ENCODE measurements at regions not wholly inside any gene's neighbourhood (a gene's known extent, or its start where the extent isn't known, plus 50 kb on each side); places are given as distances from the start of the nearest gene placed in this dataset.

GRCh38 chr2:34001557-34001956, 402.5 kb upstream of the FAM98A start:
- Histone ChIP-seq H3K4me2 (ENCODE audit: low read length) (no peak overlapping the region), H3K9me2 (replicated peaks; ENCODE audit: control insufficient read depth, low read length) (no peaks in the 10 kb centered on the region), H3K4me1 (ENCODE audit: control insufficient read depth, low read length) (no peaks in the 10 kb centered on the region), H3K4me3 (ENCODE audit: low read length) (no peak overlapping the region), H3K27ac (ENCODE audit: low read depth, low read length) (no peak overlapping the region), H4K20me1 (ENCODE audit: control insufficient read depth, insufficient read depth, low read depth, low read length) (no peaks in the 10 kb centered on the region), H3K36me3 (ENCODE audit: control insufficient read depth, low read length) (no peaks in the 10 kb centered on the region), H3K27me3 (ENCODE audit: control insufficient read depth, low read length) (no peaks in the 10 kb centered on the region), H3F3A (ENCODE audit: control insufficient read depth, insufficient read depth) (no peaks in the 10 kb centered on the region), H3K79me2 (ENCODE audit: control insufficient read depth, low read length) (no peaks in the 10 kb centered on the region), H3K9me3 (ENCODE audit: control insufficient read depth, insufficient read depth, low read length) (no peaks in the 10 kb centered on the region; the same call in 1 of the 2 replicates)
- TF ChIP-seq EZH2phosphoT487 (IDR thresholded peaks at IDR 0.05; ENCODE audit: borderline replicate concordance, low read length) (no peak), CTCF (IDR thresholded peaks at IDR 0.05; ENCODE audit: low read depth, low read length, poor library complexity, severe bottlenecking) (no peak)

DNA sequence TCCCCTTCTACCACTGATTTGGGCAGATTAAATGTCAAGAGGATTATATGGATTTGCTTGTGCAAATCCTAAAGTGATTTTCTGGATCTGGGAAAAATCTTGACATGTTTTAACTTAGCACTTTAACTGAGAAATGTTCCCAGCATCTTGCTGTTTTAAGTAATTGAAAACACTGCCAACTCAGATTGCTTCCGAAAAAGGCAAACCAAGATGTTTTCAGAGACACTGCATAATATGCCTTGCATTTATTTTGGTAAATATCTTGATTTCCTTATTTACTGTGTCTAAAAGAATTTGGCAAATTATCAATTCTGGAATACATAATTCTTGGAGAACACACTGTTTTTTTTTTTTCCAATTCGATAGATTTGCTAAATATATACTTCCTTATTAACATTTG, 385.0 kb upstream of the FAM98A start:
- Histone ChIP-seq H3K4me1 (ENCODE audit: control insufficient read depth, low read length) (no peaks in the 10 kb centered on the region), H3K79me2 (ENCODE audit: control insufficient read depth, low read length) (no peaks in the 10 kb centered on the region), H3K27ac (ENCODE audit: low read depth, low read length) (no peak overlapping the region), H4K20me1 (ENCODE audit: control insufficient read depth, insufficient read depth, low read depth, low read length) (no peaks in the 10 kb centered on the region), H3K36me3 (ENCODE audit: control insufficient read depth, low read length) (no peaks in the 10 kb centered on the region), H3K9me2 (replicated peaks; ENCODE audit: control insufficient read depth, low read length) (no peaks in the 10 kb centered on the region), H3F3A (ENCODE audit: control insufficient read depth, insufficient read depth) (no peaks in the 10 kb centered on the region), H3K4me3 (ENCODE audit: low read length) (no peak overlapping the region), H3K27me3 (ENCODE audit: control insufficient read depth, low read length) (no peaks in the 10 kb centered on the region), H3K9me3 (ENCODE audit: control insufficient read depth, insufficient read depth, low read length) (no peaks in the 10 kb centered on the region), H3K4me2 (ENCODE audit: low read length) (no peak overlapping the region)
- TF ChIP-seq CTCF (IDR thresholded peaks at IDR 0.05; ENCODE audit: low read depth, low read length, poor library complexity, severe bottlenecking): no peak
- no peak for TF ChIP-seq EZH2phosphoT487 (IDR thresholded peaks at IDR 0.05; ENCODE audit: borderline replicate concordance, low read length)

DNA sequence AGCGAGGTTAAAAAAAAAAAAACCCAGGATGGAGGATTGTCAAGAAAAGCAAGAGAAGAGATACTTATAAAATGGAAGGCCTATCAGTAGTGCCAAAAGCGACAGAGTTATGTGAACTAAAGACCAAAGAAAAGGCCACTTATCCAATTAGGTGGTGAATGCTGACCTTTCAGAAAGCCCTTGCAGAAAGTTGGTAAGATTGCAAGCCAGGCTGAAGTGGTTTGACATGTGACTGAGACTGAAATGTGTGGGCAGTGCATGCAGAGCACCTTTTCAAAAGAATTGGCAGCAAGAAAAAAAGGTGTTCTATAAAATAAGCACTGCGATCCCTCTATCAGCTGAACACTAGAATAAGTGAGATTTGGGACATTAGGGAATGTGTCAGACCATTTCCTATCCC, 379.4 kb upstream of the FAM98A start:
- Histone ChIP-seq H3K27ac (ENCODE audit: low read depth, low read length) (no peak overlapping the region), H4K20me1 (ENCODE audit: control insufficient read depth, insufficient read depth, low read depth, low read length) (no peaks in the 10 kb centered on the region), H3F3A (ENCODE audit: control insufficient read depth, insufficient read depth) (no peaks in the 10 kb centered on the region), H3K9me2 (replicated peaks; ENCODE audit: control insufficient read depth, low read length) (no peaks in the 10 kb centered on the region), H3K4me1 (ENCODE audit: control insufficient read depth, low read length) (no peaks in the 10 kb centered on the region), H3K79me2 (ENCODE audit: control insufficient read depth, low read length) (no peaks in the 10 kb centered on the region), H3K4me3 (ENCODE audit: low read length) (no peak overlapping the region), H3K9me3 (ENCODE audit: control insufficient read depth, insufficient read depth, low read length) (no peaks in the 10 kb centered on the region), H3K27me3 (ENCODE audit: control insufficient read depth, low read length) (no peaks in the 10 kb centered on the region), H3K36me3 (ENCODE audit: control insufficient read depth, low read length) (no peaks in the 10 kb centered on the region), H3K4me2 (ENCODE audit: low read length) (no peak overlapping the region)
- TF ChIP-seq EZH2phosphoT487 (IDR thresholded peaks at IDR 0.05; ENCODE audit: borderline replicate concordance, low read length) (no peak), CTCF (IDR thresholded peaks at IDR 0.05; ENCODE audit: low read depth, low read length, poor library complexity, severe bottlenecking) (no peak)

DNA sequence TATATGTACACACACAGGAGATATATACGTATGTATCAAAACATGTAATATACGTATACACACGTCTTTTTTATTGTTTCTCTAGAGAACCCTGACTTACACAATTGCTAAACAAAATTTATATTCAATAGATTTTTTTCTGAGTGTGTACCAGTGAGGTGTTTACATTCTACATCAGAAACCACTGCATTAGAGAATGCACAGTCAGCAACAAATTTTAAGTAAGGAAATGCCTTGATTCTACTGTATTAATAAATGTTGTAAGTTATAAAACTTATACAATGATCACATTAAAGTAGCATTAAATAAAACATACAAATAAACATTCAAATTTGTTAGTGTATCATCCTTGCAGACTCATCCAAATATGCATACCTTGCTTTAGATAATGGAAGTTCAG, 376.4 kb upstream of the FAM98A start:
- Histone ChIP-seq H3K79me2 (ENCODE audit: control insufficient read depth, low read length) (no peaks in the 10 kb centered on the region), H3K4me2 (ENCODE audit: low read length) (no peak overlapping the region), H3K4me3 (ENCODE audit: low read length) (no peak overlapping the region), H3K9me3 (ENCODE audit: control insufficient read depth, insufficient read depth, low read length) (no peaks in the 10 kb centered on the region), H3K27ac (ENCODE audit: low read depth, low read length) (no peak overlapping the region), H3F3A (ENCODE audit: control insufficient read depth, insufficient read depth) (no peaks in the 10 kb centered on the region), H3K4me1 (ENCODE audit: control insufficient read depth, low read length) (no peaks in the 10 kb centered on the region), H3K36me3 (ENCODE audit: control insufficient read depth, low read length) (no peaks in the 10 kb centered on the region), H3K27me3 (ENCODE audit: control insufficient read depth, low read length) (no peaks in the 10 kb centered on the region), H4K20me1 (ENCODE audit: control insufficient read depth, insufficient read depth, low read depth, low read length) (no peaks in the 10 kb centered on the region), H3K9me2 (replicated peaks; ENCODE audit: control insufficient read depth, low read length) (no peaks in the 10 kb centered on the region)
- no peak for TF ChIP-seq CTCF (IDR thresholded peaks at IDR 0.05; ENCODE audit: low read depth, low read length, poor library complexity, severe bottlenecking)
- TF ChIP-seq EZH2phosphoT487 (IDR thresholded peaks at IDR 0.05; ENCODE audit: borderline replicate concordance, low read length): no peak
